HCT116 (cell line): ENCODE measurements at regions not wholly inside any gene's neighbourhood (a gene's known extent, or its start where the extent isn't known, plus 50 kb on each side); places are given as distances from the start of the nearest gene placed in this dataset.

ENCODE experiments used
- ATAC-seq: fragments of 200-7000 bp; cut with Tn5 transposase; 2 replicates; pipeline ENCODE4 v1.9.1; 2020; ENCODE audit warnings: mild to moderate bottlenecking, moderate library complexity
- BruUV-seq: library from RNA; stranded (reverse); fragments of 400-500 nt; replicated peaks from 2 replicates; lab custom pipeline; 2021; lab: Mats Ljungman, UMichigan
- CTCF ChIA-PET: fragments of 300-600 bp; sonication (Branson Sonifier 250); formaldehyde crosslinking; loops from one replicate; lab custom pipeline; 2021; ENCODE audit warnings: antibody characterized with exemption; lab: Charles Lee
- POLR2A ChIA-PET: fragments of 300-600, 350-600 bp; sonication (Branson Sonifier 250); formaldehyde crosslinking; loops from one replicate; lab custom pipeline; 2021; ENCODE audit warnings: antibody characterized with exemption; lab: Charles Lee
- RAD21 ChIA-PET, 2 experiments: fragments of 300-600 bp; sonication (Branson Sonifier 250); formaldehyde crosslinking; loops; one replicate each; lab custom pipeline; 2023; ENCODE audit warnings: low total read pairs in 2 of 2; ENCODE audit not compliant: uncharacterized antibody in 2 of 2, unreplicated experiment in 2 of 2, low non-redundant PET in 1 of 2; lab: Charles Lee
- DNase-seq: peaks from one replicate; pipeline ENCODE4 v3.0.0-alpha.2; 2010; ENCODE audit warnings: low read depth, low spot score
- H2AFZ ChIP-seq: fragments of 200-600 bp; shearing (Covaris generic), sonication (generic); 2 replicates; pipeline ENCODE4 v1.6.1; 2017; ENCODE audit warnings: low read depth, mixed run types, mixed read lengths, antibody characterized with exemption, low read length; ENCODE audit not compliant: poor library complexity, severe bottlenecking
- H3K27ac ChIP-seq: 2 replicates; pipeline ENCODE4 v1.5.1; 2012; ENCODE audit warnings: low read depth, low read length
- H3K27me3 ChIP-seq: fragments of 200-600 bp; sonication (generic); 2 replicates; pipeline ENCODE4 v1.6.1; 2016; ENCODE audit warnings: mixed run types, low read length, mixed read lengths; ENCODE audit not compliant: insufficient read depth
- H3K36me3 ChIP-seq, 2 experiments: fragments of 200-500 bp in 1 of 2; fragments of 200-600 bp in 1 of 2; sonication (Bioruptor generic) in 1 of 2; sonication (generic) in 1 of 2; 2 replicates each; pipeline versions ENCODE4 v1.5.1 to v1.6.1; 2014 to 2016; ENCODE audit warnings: low read length in 2 of 2, inconsistent platforms in 1 of 2, mixed read lengths in 1 of 2, mixed run types in 1 of 2; ENCODE audit not compliant: insufficient read depth in 2 of 2, control insufficient read depth in 1 of 2
- H3K4me1 ChIP-seq, 2 experiments: fragments of 200-600 bp in 1 of 2; sonication (generic) in 1 of 2; 2 replicates each; pipeline versions ENCODE4 v1.5.1 to v1.6.1; 2012 to 2017; ENCODE audit warnings: low read length in 2 of 2, inconsistent platforms in 1 of 2, mild to moderate bottlenecking in 1 of 2, mixed read lengths in 1 of 2, mixed run types in 1 of 2, moderate library complexity in 1 of 2; ENCODE audit not compliant: insufficient read depth in 2 of 2, control insufficient read depth in 1 of 2
- H3K4me2 ChIP-seq: fragments of 200-600 bp; sonication (generic); 2 replicates; pipeline ENCODE4 v1.6.1; 2017; ENCODE audit warnings: mixed run types, low read length, mixed read lengths
- H3K4me3 ChIP-seq, 2 experiments: fragments of 200-600 bp in 1 of 2; sonication (generic) in 1 of 2; replicated peaks in 1 of 2; 2 replicates each; pipeline ENCODE4 v1.5.1; 2011 to 2016; ENCODE audit warnings: low read length in 2 of 2, control low read depth in 1 of 2, low read depth in 1 of 2, mild to moderate bottlenecking in 1 of 2, mixed read lengths in 1 of 2, mixed run types in 1 of 2
- H3K79me2 ChIP-seq: fragments of 200-600 bp; sonication (generic); 2 replicates; pipeline ENCODE4 v1.6.1; 2017; ENCODE audit warnings: mild to moderate bottlenecking, mixed run types, low read length, moderate library complexity, mixed read lengths; ENCODE audit not compliant: insufficient read depth
- H3K9ac ChIP-seq: fragments of 200-600 bp; sonication (generic); 2 replicates; pipeline ENCODE4 v1.6.1; 2016; ENCODE audit warnings: low read length, mixed read lengths
- H3K9me2 ChIP-seq: fragments of 200-600 bp; sonication (generic), shearing (Covaris generic); 2 replicates; pipeline ENCODE4 v1.6.1; 2017; ENCODE audit warnings: mixed run types, mild to moderate bottlenecking, moderate library complexity; ENCODE audit not compliant: insufficient read depth
- H3K9me3 ChIP-seq, 2 experiments: fragments of 200-500 bp in 1 of 2; fragments of 200-600 bp in 1 of 2; sonication (Bioruptor generic) in 1 of 2; sonication (generic) in 1 of 2; 2 replicates each; pipeline ENCODE4 v1.6.1; 2014 to 2017; ENCODE audit warnings: low read length in 2 of 2, mixed read lengths in 2 of 2, inconsistent platforms in 1 of 2, low read depth in 1 of 2, mild to moderate bottlenecking in 1 of 2, mixed run types in 1 of 2, moderate library complexity in 1 of 2; ENCODE audit not compliant: control insufficient read depth in 1 of 2, insufficient read depth in 1 of 2
- H4K20me1 ChIP-seq: fragments of 200-600 bp; sonication (generic), shearing (Covaris generic); 2 replicates; pipeline ENCODE4 v1.6.1; 2017; ENCODE audit warnings: mixed run types, mild to moderate bottlenecking, moderate library complexity; ENCODE audit not compliant: insufficient read depth
- CBX3 ChIP-seq: IDR thresholded peaks from 2 replicates; pipeline ENCODE4 v1.6.1; 2012; ENCODE audit warnings: low read depth
- CEBPB ChIP-seq: IDR thresholded peaks from 2 replicates; pipeline ENCODE4 v1.6.1; 2012; ENCODE audit warnings: low read depth
- CTCF ChIP-seq, 3 experiments: fragments of 200-600 bp in 1 of 3; sonication (generic) in 1 of 3; IDR thresholded peaks in 2 of 3; conservative IDR thresholded peaks in 1 of 3; 2 replicates each; pipeline ENCODE4 v1.5.1; 2012 to 2017; ENCODE audit warnings: low read depth in 2 of 3, low read length in 2 of 3, antibody characterized with exemption in 1 of 3, borderline replicate concordance in 1 of 3, control low read depth in 1 of 3, mild to moderate bottlenecking in 1 of 3, mixed read lengths in 1 of 3, mixed run types in 1 of 3, moderate library complexity in 1 of 3; ENCODE audit not compliant: insufficient read depth in 1 of 3
- EGR1 ChIP-seq: IDR thresholded peaks from 2 replicates; pipeline ENCODE4 v1.6.1; 2012; ENCODE audit warnings: low read depth
- ELF1 ChIP-seq: IDR thresholded peaks from 2 replicates; pipeline ENCODE4 v1.6.1; 2012; ENCODE audit warnings: low read depth, borderline replicate concordance
- RAD21 ChIP-seq: IDR thresholded peaks from 2 replicates; pipeline ENCODE4 v1.6.1; 2012; ENCODE audit warnings: low read depth, mild to moderate bottlenecking
- SIN3A ChIP-seq: IDR thresholded peaks from 2 replicates; pipeline ENCODE4 v1.6.1; 2012; ENCODE audit warnings: low read depth
- SRF ChIP-seq: IDR thresholded peaks from 2 replicates; pipeline ENCODE4 v1.6.1; 2012; ENCODE audit warnings: low read depth
- TCF7L2 ChIP-seq: IDR thresholded peaks from 2 replicates; pipeline ENCODE4 v1.7.0; 2011; ENCODE audit warnings: borderline replicate concordance, inconsistent platforms; ENCODE audit not compliant: insufficient read depth, insufficient read length; ENCODE audit errors: extremely low read depth
- intact Hi-C: fragments of 100-400 bp; cut with micrococcal nuclease; formaldehyde crosslinking; loops from 2 replicates; pipeline ENCODE4 v1.10.0; 2022
- TF ChIP-seq, protein P1 (sequence below): IDR thresholded peaks from 2 replicates; pipeline ENCODE4 v1.6.1; 2012

DNA sequence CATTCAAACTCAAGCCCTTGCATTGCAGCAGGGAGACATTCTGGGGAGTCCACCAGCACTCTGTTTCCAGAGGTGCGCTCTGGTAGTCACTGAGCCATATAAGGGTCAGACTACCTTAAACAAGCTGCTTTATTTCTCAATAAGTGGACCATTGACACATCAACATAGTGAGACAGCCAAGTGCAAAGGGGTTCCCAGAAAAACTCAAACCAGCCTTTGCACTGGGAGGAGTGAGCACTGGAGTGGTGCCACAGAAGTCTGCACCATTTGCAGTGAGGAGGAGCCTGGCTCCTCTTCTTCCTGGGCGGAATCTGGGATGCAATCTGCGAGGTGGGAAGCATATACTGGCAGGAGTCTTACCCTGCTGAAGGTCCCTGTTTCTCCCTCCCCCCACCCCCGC, 86.4 kb downstream of the OSR1 start (continued):
- TF ChIP-seq SIN3A (no peak), TCF7L2 (no peak), SRF (no peak), ELF1 (no peak)

GRCh38 chr2:19264852-19265251, 93.6 kb downstream of the OSR1 start:
- no peak for DNase-seq
- Histone ChIP-seq H3K9me2 (no peaks in the 10 kb centered on the region), H3K27ac (no peak overlapping the region)
- CTCF ChIA-PET = no interaction called here
- TF ChIP-seq, protein P1, sequence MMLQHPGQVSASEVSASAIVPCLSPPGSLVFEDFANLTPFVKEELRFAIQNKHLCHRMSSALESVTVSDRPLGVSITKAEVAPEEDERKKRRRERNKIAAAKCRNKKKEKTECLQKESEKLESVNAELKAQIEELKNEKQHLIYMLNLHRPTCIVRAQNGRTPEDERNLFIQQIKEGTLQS = no peak
- TF ChIP-seq CTCF (IDR thresholded peaks at IDR 0.05 in 2 of 3, conservative IDR thresholded peaks at IDR 0.05 in 1 of 3; ENCODE audit: borderline replicate concordance in 1 of 3, insufficient read depth in 1 of 3, low read depth in 2 of 3, low read length in 2 of 3) (no peak), EGR1 (no peak), RAD21 (no peak), CEBPB (no peak), ELF1 (no peak), CBX3 (no peak)
- TF ChIP-seq, all 23 proteins: peak for 0
- no peaks in the 10 kb centered on the region for H3K36me3 ChIP-seq
- ATAC-seq = no peak
- no TSS peak for BruUV-seq
- no peak overlapping the region for H3K4me3 ChIP-seq
- H3K9ac ChIP-seq = no peak overlapping the region
- ChIA-PET RAD21 (no interaction called here), POLR2A (no interaction called here)
- H3K79me2 ChIP-seq = no peaks in the 10 kb centered on the region
- intact Hi-C loops = no loop called here
- H2AFZ ChIP-seq = no peak overlapping the region
- H3K9me3 ChIP-seq = no peaks in the 10 kb centered on the region
- H4K20me1 ChIP-seq = no peaks in the 10 kb centered on the region
- H3K4me2 ChIP-seq = no peak overlapping the region
- no peaks in the 10 kb centered on the region for H3K4me1 ChIP-seq
- peaks cover 4% of the 10 kb centered on the region; the same call in 1 of the 2 replicates for H3K27me3 ChIP-seq
